Kidney tubule cell (primary cell): ENCODE measurements at regions not wholly inside any gene's neighbourhood (a gene's known extent, or its start where the extent isn't known, plus 50 kb on each side); places are given as distances from the start of the nearest gene placed in this dataset.
"Not testable (repeated sequence)": the region's sequence is repeated elsewhere in the genome, so short reads cannot be mapped to it uniquely, and the experiment has no call there.

Experiments used
- DNase-seq: peaks from one replicate; pipeline ENCODE4 v3.0.0-alpha.2; 2018; ENCODE audit warnings: low spot score

GRCh38 chr2:67103157-67103556 lies 294.0 kb upstream of the ETAA1 start:
- no peak for DNase-seq

GRCh38 chr2:67108231-67108630 lies 288.9 kb upstream of the ETAA1 start:
- DNase-seq: peak; percentile 2

- DNase-seq: no peak
Measured at GRCh38 chr2:67124531-67124930, 272.6 kb upstream of the ETAA1 start.

- no peak for DNase-seq
Measured at GRCh38 chr2:67130531-67131256, 266.4 kb upstream of the ETAA1 start.

- DNase-seq: no peak
Measured at GRCh38 chr2:67131257-67131609, 265.9 kb upstream of the ETAA1 start.

- not testable (repeated sequence) for DNase-seq
Measured at GRCh38 chr2:67132441-67132940, 264.6 kb upstream of the ETAA1 start.

GRCh38 chr2:67135208-67135607 lies 261.9 kb upstream of the ETAA1 start:
- DNase-seq: no peak

GRCh38 chr2:67137699-67138098 lies 259.4 kb upstream of the ETAA1 start:
- peak; percentile 19 for DNase-seq

- no peak for DNase-seq
Measured at GRCh38 chr2:67142071-67142470, 255.1 kb upstream of the ETAA1 start.

GRCh38 chr2:67142741-67143140 lies 254.4 kb upstream of the ETAA1 start:
- DNase-seq: no peak

- DNase-seq: peak; percentile 33
Measured at GRCh38 chr2:67145851-67146250, 251.3 kb upstream of the ETAA1 start.

GRCh38 chr2:67156796-67157195 lies 240.3 kb upstream of the ETAA1 start:
- peak; percentile 11 for DNase-seq

GRCh38 chr2:67158718-67159117 lies 238.4 kb upstream of the ETAA1 start:
- no peak for DNase-seq

GRCh38 chr2:67159929-67160328 lies 237.2 kb upstream of the ETAA1 start:
- peak; percentile 5 for DNase-seq

- no peak for DNase-seq
Measured at GRCh38 chr2:67164771-67165522, 232.2 kb upstream of the ETAA1 start.

- no peak for DNase-seq
Measured at GRCh38 chr2:67165523-67165990, 231.6 kb upstream of the ETAA1 start.

GRCh38 chr2:67166511-67166910 lies 230.6 kb upstream of the ETAA1 start:
- not testable (repeated sequence) for DNase-seq

- DNase-seq: no peak
Measured at GRCh38 chr2:67169417-67170140, 227.6 kb upstream of the ETAA1 start.

GRCh38 chr2:67179526-67179925 lies 217.6 kb upstream of the ETAA1 start:
- no peak for DNase-seq

- no peak for DNase-seq
Measured at GRCh38 chr2:67180841-67181240, 216.3 kb upstream of the ETAA1 start.

- DNase-seq: no peak
Measured at GRCh38 chr2:67182884-67183283, 214.2 kb upstream of the ETAA1 start.

- DNase-seq: no peak
Measured at GRCh38 chr2:67186326-67186725, 210.8 kb upstream of the ETAA1 start.

GRCh38 chr2:67186871-67187270 lies 210.3 kb upstream of the ETAA1 start:
- DNase-seq: peak; percentile 42
